GM19438 (cell line): ENCODE measurements at regions not wholly inside any gene's neighbourhood (a gene's known extent, or its start where the extent isn't known, plus 50 kb on each side); places are given as distances from the start of the nearest gene placed in this dataset.
"Not testable (repeated sequence)": the region's sequence is repeated elsewhere in the genome, so short reads cannot be mapped to it uniquely, and the experiment has no call there.

ENCODE experiments used
- ATAC-seq: cut with Tn5 transposase; IDR thresholded peaks from one replicate; pipeline ENCODE4 v1.9.1; 2021; ENCODE audit warnings: low read depth; ENCODE audit not compliant: unreplicated experiment

DNA sequence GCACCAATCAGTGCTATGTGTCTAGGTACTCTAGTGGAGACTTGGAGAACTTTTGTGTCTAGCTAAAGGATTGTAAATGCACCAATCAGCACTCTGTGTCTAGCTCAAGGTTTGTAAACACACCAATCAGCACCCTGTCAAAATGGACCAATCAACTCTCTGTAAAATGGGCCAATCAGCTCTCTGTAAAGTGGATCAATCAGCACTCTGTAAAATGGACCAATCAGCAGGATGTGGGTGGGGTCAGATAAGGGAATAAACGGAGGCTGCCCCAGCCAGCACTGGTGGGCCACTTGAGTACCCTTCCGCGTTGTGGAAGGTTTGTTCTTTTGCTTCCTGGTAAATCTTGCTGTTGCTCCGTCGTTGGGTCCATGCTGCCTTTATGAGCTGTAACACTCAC is 135.3 kb upstream of the RFC3 start:
- ATAC-seq: not testable (repeated sequence)

DNA sequence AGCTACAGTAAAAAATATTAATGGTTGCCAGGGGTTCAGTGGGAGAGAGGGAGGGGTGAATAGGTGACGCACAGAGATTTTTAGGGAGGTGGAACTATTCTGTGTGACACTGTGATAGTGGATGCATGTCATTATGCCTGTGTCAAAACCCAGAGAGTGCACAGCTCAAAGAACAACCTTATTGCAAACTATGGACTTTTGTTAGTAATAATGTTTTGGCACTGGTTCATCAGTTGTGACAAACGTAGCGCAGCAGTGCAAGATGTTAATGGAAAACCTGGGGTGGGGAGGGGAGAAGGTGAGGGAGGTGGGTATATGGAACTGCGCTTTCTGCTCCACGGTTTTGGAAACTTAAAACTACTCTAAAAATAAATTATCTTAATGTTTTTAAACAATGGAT is 134.6 kb upstream of the RFC3 start:
- ATAC-seq: no peak

DNA sequence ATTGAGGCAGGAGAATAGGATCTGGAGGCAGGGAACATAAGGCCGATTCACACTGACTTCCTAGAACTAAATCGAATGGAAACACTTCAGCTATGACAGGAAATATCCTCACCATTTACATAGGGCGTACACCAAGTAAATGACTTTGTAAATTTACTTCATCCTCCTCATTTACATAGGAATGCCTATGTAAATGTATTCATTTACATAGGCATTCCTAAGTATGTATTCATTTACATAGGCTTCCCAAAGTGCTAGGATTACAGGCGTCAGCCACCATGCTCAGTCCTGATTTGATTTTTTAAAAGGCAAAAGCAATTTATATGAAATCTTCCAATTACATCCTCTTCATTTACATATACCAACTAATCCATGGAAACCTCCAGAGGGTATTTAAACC is 133.1 kb upstream of the RFC3 start:
- no peak for ATAC-seq

DNA sequence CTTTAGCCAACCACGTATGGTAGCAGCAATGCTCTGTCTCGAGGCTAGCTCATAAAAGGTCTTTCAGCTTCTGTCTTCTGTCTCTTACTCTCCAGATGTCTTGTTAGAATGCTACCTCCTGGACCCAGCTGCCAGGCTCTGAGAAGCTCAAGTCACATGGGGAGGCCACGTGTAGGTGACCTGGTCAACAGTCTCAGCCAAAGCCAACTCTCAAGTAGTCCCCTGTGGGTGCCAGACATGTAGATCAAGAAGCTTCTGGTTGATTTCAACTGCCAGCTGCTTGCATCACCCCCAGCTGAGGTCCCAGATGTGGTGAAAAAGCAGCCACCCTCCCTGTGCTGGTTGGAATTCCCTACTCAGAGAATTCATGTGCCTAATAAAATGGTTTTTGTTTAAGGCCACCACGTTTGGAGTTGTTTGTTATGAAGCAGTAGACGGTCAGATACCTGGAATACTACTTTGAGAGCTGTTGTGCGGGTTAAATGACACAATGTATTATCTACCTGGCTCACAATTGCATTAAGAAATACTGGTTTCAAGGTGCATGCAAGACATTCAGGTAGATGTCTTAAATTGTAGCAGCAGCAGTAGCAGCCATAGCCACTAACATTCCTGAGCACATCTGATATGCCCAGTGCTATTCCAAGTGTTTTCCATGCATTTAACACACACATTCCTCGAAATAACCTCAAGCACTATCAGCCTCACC is 131.0 kb upstream of the RFC3 start:
- ATAC-seq: no peak

DNA sequence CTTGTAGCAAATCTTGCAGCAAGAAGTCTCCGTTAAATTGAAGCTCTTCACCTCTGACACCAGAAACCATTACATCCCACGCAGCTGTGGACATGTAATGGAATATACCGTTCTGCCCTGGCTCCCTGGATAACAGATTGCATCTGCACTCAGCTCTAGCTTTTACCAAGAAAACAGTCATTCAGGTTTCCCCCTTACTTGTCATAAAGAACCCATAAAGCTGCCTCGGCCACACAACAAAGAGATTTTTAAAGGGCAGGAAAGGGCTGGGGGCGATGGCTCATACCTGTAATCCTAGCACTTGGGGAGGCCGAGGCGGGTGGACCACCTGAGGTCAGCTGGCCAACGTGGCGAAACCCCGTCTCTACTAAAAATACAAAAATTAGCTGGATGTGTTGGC is 127.6 kb upstream of the RFC3 start:
- no peak for ATAC-seq

DNA sequence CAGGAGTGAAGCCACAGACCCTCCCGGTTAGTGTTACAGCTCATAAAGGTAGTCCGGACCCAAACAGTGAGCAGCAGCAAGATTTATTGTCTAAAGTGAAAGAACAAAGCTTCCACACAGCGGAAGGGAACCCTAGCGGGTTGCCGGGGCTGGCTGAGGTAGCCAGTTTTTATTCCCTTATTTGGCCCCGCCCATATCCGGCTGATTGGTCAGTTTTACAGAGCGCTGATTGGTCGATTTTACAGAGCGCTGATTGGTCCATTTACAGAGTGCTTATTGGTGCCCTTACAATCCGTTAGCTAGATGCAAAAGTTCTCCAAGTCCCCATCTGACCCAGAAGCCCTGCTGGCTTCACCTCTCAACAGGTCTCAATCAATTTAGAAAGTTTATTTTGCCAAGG is 126.0 kb upstream of the RFC3 start:
- no peak for ATAC-seq

DNA sequence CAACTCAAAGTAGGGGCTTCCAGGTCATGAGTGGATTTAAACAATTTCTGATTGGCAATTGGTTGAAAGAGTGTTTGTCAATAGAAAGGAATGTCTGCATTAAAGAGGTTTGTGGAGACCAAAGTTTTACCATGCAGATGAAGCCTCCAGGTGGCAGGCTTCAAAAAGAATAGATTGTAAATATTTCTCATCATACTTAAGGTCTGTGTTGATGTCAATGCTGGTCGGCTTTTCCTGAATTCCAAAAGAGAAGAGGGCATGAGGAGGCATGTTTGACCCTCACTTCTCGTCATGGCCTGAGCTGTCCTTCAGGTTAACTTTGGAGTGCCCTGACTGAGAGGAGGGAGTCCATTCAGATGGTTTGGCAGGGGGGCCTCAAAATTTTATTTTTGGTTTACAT is 125.4 kb upstream of the RFC3 start:
- ATAC-seq: no peak

DNA sequence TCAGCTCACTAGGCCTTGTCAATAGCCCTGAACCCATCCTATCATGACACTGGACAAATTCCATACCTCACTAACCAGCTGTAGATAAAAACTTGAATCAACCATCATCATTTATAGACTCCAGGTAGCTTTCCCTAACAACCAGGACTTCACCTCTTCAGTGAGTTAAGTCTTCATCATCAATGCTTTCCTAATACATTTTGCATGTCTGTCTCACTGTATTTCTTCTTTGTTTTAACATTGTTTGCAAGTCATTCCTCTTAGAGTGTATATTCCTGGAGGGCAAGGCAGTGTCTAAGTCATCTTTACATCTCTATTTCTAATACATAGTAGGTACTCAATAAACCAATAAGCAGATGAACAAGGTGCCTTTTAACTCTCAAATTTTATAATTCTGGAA is 123.4 kb upstream of the RFC3 start:
- ATAC-seq: no peak

DNA sequence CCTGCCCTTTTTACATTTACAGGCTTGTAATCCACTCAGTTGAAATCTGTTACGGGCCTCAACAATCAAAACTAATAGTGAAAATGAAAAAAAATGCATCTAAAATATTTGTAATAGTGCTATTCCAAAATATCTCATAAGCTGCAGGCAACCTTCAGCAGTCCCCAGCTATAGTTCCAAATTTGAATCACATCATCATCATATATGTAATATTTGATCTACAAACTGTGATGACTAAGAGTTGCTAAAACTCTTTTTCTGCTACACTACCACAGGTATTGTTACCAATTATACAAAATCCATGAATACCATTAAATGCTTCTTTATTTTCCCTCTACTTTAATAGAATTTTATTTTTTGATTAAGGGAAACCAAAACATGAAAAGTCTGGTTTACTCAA is 121.4 kb upstream of the RFC3 start:
- no peak for ATAC-seq

DNA sequence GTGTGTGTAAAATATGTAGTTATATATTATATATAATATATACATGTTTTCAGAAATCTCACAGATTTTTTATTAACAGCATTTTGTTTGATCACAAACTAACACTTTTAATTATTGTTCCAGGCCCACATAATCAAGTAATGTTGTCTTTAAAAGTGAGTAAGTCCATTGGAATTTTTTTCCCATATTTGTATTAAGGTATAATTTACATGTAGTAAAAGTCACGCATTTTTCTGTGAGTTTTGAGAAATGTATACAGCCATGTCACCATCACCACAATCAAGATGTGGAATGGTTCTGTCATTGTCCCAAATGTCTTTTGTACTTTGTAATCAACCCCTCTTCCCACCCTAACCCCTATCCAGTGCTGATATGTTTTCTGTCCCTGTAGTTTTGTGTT is 120.0 kb upstream of the RFC3 start:
- ATAC-seq: no peak

DNA sequence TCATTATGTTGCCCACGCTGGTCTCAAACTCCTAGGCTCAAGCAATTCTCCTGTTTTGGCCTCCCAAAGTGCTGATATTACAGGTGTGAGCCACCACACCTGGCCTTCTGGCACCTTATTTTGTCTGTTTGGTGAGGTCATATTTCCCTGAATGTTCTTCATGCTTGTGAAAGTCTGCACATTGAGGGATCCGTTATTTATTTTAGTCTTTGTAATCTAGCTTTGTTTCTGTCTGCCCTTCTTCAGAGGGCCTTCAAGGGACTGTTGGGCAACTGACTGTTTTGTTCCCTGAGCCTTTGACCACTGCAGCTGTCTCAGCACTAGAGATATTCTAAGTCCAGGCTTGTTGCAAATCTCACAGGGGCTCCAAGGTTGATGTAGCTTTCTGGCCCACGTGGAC is 110.5 kb upstream of the RFC3 start:
- no peak for ATAC-seq

DNA sequence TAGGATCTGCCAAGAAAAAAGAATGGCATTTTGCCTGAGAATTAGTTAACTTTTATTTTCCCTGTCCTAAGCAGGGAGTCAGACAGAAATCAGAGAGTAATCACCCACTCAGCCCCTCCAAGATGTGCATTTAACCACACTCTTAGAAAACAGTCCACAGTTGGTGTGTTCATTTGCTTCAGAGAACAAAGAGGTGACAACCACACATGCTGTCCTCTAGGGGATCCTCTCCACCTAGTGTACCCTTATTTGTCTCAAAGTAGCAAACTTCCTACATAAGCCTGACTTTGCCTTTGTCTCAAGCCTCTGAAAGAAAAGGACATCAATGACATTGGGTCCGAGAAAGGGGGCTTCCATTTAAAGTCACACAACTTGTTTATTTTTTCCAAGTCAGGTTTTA is 107.0 kb upstream of the RFC3 start:
- no peak for ATAC-seq

DNA sequence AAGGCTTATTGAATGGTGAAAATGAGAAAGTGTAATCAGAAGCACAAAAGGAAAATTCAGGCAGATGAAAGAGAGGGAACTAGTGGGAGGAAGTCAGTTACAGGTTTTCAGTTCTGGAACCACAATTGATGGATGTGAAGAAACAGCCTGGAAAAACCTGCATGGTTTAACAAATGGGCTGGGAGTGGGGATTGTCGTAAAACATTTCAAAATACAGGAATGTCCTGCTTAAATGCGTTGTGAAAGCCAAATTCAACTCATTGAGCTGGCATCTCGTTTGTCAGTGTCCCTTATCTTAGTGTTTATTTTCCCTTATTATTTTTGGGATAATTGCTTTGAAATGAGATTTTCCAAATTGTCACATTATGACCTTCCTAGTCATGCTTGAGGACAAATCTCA is 106.5 kb upstream of the RFC3 start:
- no peak for ATAC-seq

DNA sequence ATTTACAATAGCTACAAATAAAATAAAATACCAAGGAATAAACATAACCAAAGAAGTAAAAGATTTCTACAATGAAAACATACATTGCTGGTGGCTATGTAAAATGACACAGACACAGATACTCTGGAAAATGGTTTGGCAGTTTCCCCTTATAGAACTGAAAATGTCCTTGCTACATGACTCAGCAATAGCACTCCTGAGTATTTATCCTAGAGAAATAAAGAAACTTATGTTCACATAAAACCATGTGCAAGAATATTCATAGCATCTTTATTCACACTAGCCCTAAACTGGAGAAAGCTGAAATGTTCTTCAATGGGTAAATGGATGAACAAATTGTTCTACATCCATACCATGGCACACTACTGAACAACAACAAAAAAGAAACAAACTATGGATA is 100.2 kb upstream of the RFC3 start:
- ATAC-seq: no peak

DNA sequence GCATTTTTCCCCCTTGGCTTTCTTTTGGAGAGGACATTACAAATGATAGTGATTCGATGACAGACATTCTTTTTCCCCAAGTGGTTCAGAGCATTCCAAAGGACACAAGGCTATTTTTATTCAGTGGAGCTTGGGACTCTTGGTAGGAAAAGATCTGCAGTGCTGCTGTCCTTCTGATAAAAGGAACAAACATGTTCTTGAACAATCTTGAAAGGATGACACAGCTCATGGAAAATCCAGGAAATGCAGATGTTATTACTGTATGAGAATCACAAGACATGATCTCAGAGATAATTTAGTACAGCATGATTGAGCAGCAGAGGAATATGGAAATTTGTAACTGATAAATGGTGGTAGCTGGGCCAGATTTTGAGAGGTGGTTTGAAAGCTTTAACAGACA is 96.2 kb upstream of the RFC3 start:
- ATAC-seq: no peak

DNA sequence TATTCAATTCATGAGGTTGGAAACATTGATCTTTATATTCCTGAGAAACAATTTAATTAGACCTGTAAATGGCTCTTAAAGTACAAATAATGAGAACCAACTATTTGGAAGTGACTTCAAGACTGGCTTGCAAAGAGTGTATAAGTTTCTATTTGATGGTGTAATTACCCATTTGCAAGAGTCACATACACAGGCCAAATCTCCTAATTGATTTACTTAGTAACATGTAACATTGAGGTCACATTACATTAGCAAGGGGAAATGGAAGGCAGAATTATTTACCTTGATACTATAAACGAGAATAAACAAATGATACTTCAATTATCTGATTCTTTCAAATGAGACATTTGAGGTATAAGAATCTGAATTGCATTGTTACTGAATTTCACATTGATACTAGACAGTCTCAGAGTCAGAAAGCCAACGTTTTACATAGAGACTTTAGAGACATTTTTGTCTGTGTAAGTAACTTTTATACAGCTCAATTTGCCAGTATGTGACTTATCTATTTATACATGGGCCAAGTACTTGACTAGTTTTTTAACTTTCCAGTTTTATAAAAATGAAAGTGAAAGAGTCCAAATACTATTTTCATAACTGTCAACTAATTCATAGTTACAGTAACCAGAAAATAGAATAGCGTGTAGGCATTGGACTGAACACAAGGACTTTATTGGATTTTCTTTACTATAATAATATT is 95.6 kb upstream of the RFC3 start:
- ATAC-seq: no peak

DNA sequence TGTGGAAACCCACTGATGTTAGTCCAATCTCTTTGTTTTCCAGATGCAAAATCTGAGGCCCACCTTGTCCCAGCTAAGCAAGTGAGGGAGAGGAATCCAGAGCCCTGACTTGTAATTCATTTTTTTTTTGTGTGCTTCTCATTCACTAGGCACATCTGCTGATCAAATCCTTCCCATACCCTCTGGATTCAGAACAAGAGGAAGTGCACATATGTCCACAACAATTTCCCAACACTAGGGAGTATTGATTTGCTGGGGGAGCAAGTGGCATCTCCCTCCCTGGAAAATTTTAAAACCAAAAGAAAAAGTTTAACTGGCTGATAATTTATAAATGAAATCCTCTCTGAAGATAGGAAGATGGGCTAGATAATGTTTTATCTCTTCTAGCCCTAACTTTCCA is 94.6 kb upstream of the RFC3 start:
- ATAC-seq: no peak

DNA sequence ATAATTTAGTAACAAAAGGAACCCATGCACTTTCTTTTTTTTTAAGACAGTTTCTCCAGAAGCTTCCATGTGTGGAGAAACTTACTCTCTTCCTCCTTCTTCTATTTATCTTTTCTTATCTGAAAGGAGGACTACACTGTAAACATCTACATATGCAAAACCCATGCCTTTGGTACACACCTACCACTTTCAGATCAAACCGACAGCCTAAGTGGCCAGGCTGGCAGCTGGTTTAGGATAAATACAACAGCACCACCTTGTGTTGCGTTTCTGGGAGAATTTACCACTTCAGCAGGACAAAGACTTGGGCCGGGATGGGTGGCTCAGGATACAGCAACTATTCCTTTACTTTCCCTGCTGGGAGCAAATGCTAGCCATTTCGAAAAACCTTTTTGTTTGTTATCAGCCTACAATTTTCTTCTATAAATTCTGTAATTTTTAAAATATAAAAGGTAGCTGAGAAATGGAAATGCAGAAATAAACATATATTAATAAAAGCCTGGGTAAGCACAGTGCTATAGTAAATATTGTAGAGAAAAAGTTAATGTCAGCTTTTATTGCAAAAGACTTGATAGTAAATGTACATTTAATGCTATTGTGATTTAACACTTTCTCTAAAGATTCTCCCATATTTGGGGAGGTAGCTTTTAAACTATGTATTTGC is 94.0 kb upstream of the RFC3 start:
- peak; percentile 59 for ATAC-seq

DNA sequence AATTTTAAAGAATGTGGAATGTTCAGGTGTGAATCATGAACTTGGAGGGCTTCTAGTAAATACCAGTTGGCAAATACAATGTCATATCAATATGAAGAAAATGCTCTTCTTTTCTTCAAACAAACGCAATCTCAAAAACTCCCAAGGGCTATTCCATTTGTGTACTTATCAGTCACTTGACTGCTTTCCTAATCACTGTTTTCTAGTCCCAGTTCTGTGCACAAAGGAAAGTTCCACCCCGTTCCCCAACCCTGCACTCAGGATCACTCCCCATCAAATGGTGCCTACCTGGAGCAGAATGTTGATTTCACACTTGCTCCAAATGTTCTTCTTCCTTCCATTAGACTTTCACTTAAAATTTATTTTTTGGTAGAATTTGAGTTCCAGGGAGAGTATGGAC is 92.6 kb upstream of the RFC3 start:
- ATAC-seq: no peak

DNA sequence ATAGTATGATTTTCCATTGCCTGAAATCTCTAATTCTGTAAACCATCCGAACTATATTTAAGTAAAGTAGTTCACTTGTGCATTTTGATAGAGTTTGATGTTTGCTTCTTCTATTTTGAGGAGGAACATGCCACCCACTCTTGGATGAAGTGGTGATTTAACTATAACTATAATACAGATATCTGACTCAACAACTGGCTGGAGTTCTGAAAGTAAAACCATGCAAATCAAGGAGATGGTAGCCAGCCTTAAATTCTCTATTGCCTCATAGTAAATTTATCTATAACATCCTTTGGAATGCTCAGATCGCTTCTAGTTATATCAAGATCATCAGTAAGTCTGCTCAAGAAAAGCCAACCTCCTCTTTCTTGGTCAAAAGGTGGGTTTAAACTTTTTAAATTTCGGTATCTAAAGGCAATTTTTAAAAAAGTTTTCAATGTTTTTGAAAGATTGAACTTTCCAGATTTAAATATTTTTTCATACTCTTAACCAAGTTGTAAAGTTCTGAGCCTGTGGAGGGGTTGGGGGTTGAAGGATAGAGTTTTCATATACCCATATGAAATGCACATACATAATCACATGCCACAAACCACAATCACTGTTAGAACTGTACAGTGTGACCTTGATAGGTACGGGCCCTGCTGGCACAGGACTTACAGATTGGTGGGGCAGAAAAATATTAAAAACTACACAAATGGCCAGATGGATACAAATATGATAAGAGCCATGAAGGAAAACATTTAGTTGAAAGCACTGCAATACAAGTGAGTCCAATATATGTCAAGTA is 90.5 kb upstream of the RFC3 start:
- no peak for ATAC-seq
